B cell (primary cell): ENCODE measurements at regions not wholly inside any gene's neighbourhood (a gene's known extent, or its start where the extent isn't known, plus 50 kb on each side); places are given as distances from the start of the nearest gene placed in this dataset.

Source experiments
- CTCF ChIP-seq: fragments of 200-600 bp; IDR thresholded peaks from one replicate; pipeline ENCODE4 v1.8.0; 2022; ENCODE audit warnings: antibody characterized with exemption, mild to moderate bottlenecking
- EZH2 ChIP-seq: IDR thresholded peaks from 2 replicates; pipeline ENCODE4 v1.6.1; 2012; ENCODE audit warnings: borderline replicate concordance, low read depth, mild to moderate bottlenecking, moderate library complexity, low read length; ENCODE audit not compliant: insufficient read depth, poor library complexity, severe bottlenecking

- no peak for TF ChIP-seq CTCF
- no peak for TF ChIP-seq EZH2
Measured at GRCh38 chr22:44620129-44620840, 81.7 kb upstream of the PRR5 start.
